Adrenal gland (tissue), 5 donors: ENCODE measurements at regions not wholly inside any gene's neighbourhood (a gene's known extent, or its start where the extent isn't known, plus 50 kb on each side); places are given as distances from the start of the nearest gene placed in this dataset.

ENCODE experiments used
- POLR2A ChIP-seq, 2 donors: fragments of 450-650 bp; IDR thresholded peaks; one replicate each; pipeline ENCODE4 v1.6.1; 2017; ENCODE audit warnings: antibody characterized with exemption in 2 of 2, mild to moderate bottlenecking in 2 of 2, moderate library complexity in 1 of 2
- TF ChIP-seq, protein P1 (sequence below), 6 experiments: fragments of 450-650 bp in 4 of 6; fragments of 200-600 bp in 2 of 6; sonication (generic) in 1 of 6; IDR thresholded peaks; 1 replicate in 5 of 6; 2 replicates in 1 of 6; pipeline versions ENCODE4 v1.5.1 to v1.8.0; 2016 to 2021; ENCODE audit warnings: antibody characterized with exemption in 6 of 6, mild to moderate bottlenecking in 2 of 6, moderate library complexity in 1 of 6
- donor health status: DM: no; HTN: no; CAD: no.

DNA sequence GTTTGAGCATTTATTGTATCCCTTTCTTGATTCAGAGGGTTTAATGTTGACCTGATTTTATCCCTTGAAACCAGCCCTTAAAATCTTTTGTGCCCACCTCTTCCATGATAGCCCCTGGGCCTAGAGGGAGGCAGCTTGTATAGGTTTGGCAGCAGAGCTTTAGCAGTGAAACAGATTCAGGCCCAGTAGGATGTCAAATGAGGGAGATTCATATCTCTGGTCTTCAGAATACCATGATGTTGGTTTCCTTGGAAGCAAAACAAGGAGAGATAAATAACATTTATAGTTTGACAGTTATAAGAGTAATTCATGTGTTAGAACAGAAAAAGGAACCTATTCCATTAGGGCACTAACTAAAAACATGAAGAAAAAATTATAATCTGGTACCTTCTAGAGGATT is 649.2 kb downstream of the METTL4 start:
- TF ChIP-seq, protein P1, sequence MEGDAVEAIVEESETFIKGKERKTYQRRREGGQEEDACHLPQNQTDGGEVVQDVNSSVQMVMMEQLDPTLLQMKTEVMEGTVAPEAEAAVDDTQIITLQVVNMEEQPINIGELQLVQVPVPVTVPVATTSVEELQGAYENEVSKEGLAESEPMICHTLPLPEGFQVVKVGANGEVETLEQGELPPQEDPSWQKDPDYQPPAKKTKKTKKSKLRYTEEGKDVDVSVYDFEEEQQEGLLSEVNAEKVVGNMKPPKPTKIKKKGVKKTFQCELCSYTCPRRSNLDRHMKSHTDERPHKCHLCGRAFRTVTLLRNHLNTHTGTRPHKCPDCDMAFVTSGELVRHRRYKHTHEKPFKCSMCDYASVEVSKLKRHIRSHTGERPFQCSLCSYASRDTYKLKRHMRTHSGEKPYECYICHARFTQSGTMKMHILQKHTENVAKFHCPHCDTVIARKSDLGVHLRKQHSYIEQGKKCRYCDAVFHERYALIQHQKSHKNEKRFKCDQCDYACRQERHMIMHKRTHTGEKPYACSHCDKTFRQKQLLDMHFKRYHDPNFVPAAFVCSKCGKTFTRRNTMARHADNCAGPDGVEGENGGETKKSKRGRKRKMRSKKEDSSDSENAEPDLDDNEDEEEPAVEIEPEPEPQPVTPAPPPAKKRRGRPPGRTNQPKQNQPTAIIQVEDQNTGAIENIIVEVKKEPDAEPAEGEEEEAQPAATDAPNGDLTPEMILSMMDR (IDR thresholded peaks at IDR 0.05), result no peak
- TF ChIP-seq POLR2A (IDR thresholded peaks at IDR 0.05), result no peak
